Gastroesophageal sphincter (tissue), 4 donors: ENCODE measurements at regions not wholly inside any gene's neighbourhood (a gene's known extent, or its start where the extent isn't known, plus 50 kb on each side); places are given as distances from the start of the nearest gene placed in this dataset.

Experiments used
- ATAC-seq: fragments of 150-250 bp; one replicate; pipeline ENCODE4 v1.9.1; 2016; ENCODE audit warnings: mild to moderate bottlenecking, moderate library complexity
- H3K27ac ChIP-seq, 4 donors: fragments of 200-600 bp; sonication (generic) in 3 of 4; 1 replicate in 3 of 4; 2 replicates in 1 of 4; pipeline ENCODE4 v1.5.1; 2016 to 2019
- H3K27me3 ChIP-seq: fragments of 200-600 bp; sonication (generic); one replicate; pipeline ENCODE4 v1.5.1; 2019
- H3K36me3 ChIP-seq, 2 donors: fragments of 200-600 bp; sonication (generic); one replicate each; pipeline ENCODE4 v1.5.1; 2019; ENCODE audit warnings: control low read depth in 1 of 2
- H3K4me1 ChIP-seq, 3 donors: fragments of 200-600 bp; sonication (generic); 1 replicate in 2 of 3; 2 replicates in 1 of 3; pipeline ENCODE4 v1.5.1; 2016 to 2019; ENCODE audit warnings: control low read depth in 2 of 3
- H3K4me3 ChIP-seq, 2 donors: fragments of 200-600 bp; sonication (generic); one replicate each; pipeline ENCODE4 v1.5.1; 2019; ENCODE audit warnings: mild to moderate bottlenecking in 1 of 2, moderate library complexity in 1 of 2
- H3K9me3 ChIP-seq, 3 donors: fragments of 200-600 bp; sonication (generic); one replicate each; pipeline ENCODE4 v1.5.1; 2017 to 2019; ENCODE audit warnings: control low read depth in 2 of 3
- EP300 ChIP-seq: sonication (generic); formaldehyde crosslinking; IDR thresholded peaks from one replicate; pipeline ENCODE4 v1.6.1; 2017; ENCODE audit warnings: antibody characterized with exemption, mild to moderate bottlenecking
- POLR2A ChIP-seq, 2 donors: fragments of 450-650 bp; IDR thresholded peaks; one replicate each; pipeline ENCODE4 v1.6.1; 2017; ENCODE audit warnings: antibody characterized with exemption in 2 of 2, mild to moderate bottlenecking in 2 of 2, moderate library complexity in 1 of 2
- POLR2AphosphoS5 ChIP-seq: sonication (generic); formaldehyde crosslinking; IDR thresholded peaks from one replicate; pipeline ENCODE4 v1.6.1; 2017; ENCODE audit warnings: antibody characterized with exemption
- WGBS, 2 donors: methylation state at CpG; one replicate each; pipeline ENCODE4 v1.1.5; 2018; ENCODE audit warnings: low coverage in 1 of 2; 5-methylcytosine and 5-hydroxymethylcytosine counted together
- TF ChIP-seq, protein P1 (sequence below), 4 experiments: fragments of 200-600 bp in 2 of 4; fragments of 450-650 bp in 2 of 4; sonication (generic) in 1 of 4; IDR thresholded peaks; one replicate each; pipeline ENCODE4 v1.5.1; 2017 to 2019; ENCODE audit warnings: antibody characterized with exemption in 4 of 4, mild to moderate bottlenecking in 2 of 4, moderate library complexity in 2 of 4

- TF ChIP-seq POLR2A (IDR thresholded peaks at IDR 0.05) (no peak), EP300 (no peak), POLR2AphosphoS5 (no peak)
- TF ChIP-seq, protein P1, sequence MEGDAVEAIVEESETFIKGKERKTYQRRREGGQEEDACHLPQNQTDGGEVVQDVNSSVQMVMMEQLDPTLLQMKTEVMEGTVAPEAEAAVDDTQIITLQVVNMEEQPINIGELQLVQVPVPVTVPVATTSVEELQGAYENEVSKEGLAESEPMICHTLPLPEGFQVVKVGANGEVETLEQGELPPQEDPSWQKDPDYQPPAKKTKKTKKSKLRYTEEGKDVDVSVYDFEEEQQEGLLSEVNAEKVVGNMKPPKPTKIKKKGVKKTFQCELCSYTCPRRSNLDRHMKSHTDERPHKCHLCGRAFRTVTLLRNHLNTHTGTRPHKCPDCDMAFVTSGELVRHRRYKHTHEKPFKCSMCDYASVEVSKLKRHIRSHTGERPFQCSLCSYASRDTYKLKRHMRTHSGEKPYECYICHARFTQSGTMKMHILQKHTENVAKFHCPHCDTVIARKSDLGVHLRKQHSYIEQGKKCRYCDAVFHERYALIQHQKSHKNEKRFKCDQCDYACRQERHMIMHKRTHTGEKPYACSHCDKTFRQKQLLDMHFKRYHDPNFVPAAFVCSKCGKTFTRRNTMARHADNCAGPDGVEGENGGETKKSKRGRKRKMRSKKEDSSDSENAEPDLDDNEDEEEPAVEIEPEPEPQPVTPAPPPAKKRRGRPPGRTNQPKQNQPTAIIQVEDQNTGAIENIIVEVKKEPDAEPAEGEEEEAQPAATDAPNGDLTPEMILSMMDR (IDR thresholded peaks at IDR 0.05): no peak
- no peaks in the 10 kb centered on the region for H3K4me1 ChIP-seq
- no peak for ATAC-seq
- no peak overlapping the region for H3K4me3 ChIP-seq
- H3K27me3 ChIP-seq: no peaks in the 10 kb centered on the region
- 80 to 92% methylated on average over 6 of the region's 6 CpGs for WGBS, 2 donors
- H3K9me3 ChIP-seq: no peaks in the 10 kb centered on the region
- H3K27ac ChIP-seq: no peak overlapping the region
- no peaks in the 10 kb centered on the region for H3K36me3 ChIP-seq
Measured at GRCh38 chr18:45295388-45295787, 319.9 kb upstream of the SLC14A2 start.

DNA sequence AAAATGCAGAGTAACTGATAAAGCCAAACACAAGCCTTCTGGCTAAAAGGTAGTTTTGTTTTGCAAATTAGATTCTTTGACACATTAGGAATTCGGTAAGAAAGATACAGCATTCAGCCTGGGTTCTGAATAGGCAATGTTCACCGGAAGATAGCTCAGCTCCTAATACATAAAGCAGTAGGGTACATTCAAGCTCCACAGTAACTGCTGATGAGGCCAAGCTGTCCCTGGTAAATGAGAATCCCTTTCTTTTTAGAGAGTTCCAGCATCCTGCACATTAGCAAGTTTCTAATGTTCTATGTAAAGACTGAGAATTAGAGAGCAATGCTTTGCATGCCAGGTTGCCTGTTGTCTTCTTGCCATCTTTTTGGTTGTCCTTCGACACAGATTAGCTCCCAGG lies 316.3 kb upstream of the SLC14A2 start:
- 84 to 94% methylated on average over 3 of the region's 3 CpGs for WGBS, 2 donors
- ATAC-seq: no peak
- Histone ChIP-seq H3K4me3 (no peak overlapping the region), H3K27me3 (no peaks in the 10 kb centered on the region), H3K9me3 (no peaks in the 10 kb centered on the region), H3K27ac (no peak overlapping the region), H3K36me3 (no peaks in the 10 kb centered on the region), H3K4me1 (no peaks in the 10 kb centered on the region)
- TF ChIP-seq EP300 (no peak), POLR2A (IDR thresholded peaks at IDR 0.05) (no peak), POLR2AphosphoS5 (no peak)
- TF ChIP-seq, protein P1 (IDR thresholded peaks at IDR 0.05): no peak

DNA sequence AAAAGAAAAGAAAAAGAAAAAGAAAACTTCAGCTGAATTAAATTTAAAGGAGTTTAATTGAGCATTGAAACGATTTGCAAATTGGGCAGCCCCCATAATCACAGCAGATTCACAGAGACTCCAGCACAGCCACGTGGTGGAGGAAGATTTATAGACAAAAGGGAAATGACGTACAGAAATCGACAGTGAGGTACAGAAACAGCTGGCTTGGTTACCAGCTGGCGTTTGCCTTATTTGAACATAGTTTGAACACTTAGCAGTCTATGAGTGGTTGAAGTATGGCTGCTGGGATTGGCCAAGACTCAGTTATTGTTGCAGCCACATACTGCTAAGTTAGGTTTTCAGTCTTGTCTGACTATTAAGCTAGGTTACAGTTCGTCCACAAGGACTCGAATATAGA lies 312.2 kb upstream of the SLC14A2 start:
- Histone ChIP-seq H3K4me1 (no peaks in the 10 kb centered on the region), H3K27ac (no peak overlapping the region), H3K36me3 (no peaks in the 10 kb centered on the region), H3K27me3 (no peaks in the 10 kb centered on the region), H3K9me3 (no peaks in the 10 kb centered on the region), H3K4me3 (no peak overlapping the region)
- WGBS, 2 donors: 74 to 77% methylated on average over 6 to 7 of the region's 7 CpGs
- no peak for TF ChIP-seq EP300
- no peak for TF ChIP-seq POLR2A (IDR thresholded peaks at IDR 0.05)
- TF ChIP-seq, protein P1 (IDR thresholded peaks at IDR 0.05): no peak
- no peak for TF ChIP-seq POLR2AphosphoS5
- no peak for ATAC-seq

DNA sequence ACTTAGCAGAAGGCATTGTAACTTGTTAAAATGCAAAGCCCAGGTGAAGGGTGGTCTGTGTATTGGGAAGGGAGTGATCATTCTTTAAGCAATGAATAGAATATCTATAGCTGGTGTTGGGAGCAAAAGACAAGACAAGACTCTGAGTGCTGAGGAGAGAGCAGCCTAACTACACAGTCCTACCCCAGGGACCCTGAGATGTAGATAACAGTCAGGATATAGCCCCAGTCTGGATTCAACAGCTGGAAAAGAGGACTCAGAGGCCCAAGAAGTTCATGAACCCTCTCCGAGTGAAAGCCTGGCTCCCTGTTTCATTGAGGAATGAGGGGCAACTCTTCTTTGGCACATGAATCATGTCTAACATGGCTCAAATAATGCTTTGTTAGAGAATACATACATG lies 310.7 kb upstream of the SLC14A2 start:
- no peak for TF ChIP-seq EP300
- no peak for TF ChIP-seq POLR2A (IDR thresholded peaks at IDR 0.05)
- TF ChIP-seq POLR2AphosphoS5: no peak
- TF ChIP-seq, protein P1 (IDR thresholded peaks at IDR 0.05): no peak
- Histone ChIP-seq H3K4me1 (no peaks in the 10 kb centered on the region), H3K27ac (no peak overlapping the region), H3K27me3 (no peaks in the 10 kb centered on the region), H3K9me3 (no peaks in the 10 kb centered on the region), H3K4me3 (no peak overlapping the region), H3K36me3 (no peaks in the 10 kb centered on the region)
- 73 to 86% methylated on average over 1 of the region's 1 CpG for WGBS, 2 donors
- ATAC-seq: no peak

DNA sequence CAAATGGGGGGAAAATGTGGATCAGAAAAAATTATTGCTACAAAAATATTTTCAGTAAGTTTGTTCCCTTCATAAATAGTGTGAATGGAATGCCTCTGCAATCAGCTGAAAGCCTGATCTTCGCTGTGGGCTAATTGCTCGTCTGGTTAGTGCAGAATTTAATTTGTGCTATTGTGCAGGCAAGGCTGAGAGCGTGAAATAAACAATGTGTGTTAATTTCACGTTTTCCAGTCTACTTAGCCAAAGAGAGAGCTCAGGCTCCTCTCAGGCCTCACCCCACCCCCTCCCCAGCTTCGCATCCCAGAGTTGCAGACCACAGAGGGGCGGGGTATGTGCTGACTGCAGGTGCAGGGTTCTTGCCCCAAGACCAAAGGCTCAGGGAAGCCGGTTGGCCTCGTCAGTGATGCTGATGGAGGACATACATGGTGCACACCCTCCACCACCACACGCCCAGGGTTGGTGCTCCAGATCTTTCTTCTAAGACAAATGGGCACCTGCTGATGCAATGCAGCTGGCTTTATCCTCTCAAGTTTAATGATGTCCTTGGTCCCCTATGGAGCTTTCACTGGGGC lies 302.6 kb upstream of the SLC14A2 start:
- H3K27me3 ChIP-seq: no peaks in the 10 kb centered on the region
- TF ChIP-seq POLR2A (IDR thresholded peaks at IDR 0.05) (no peak), POLR2AphosphoS5 (no peak), EP300 (no peak)
- TF ChIP-seq, protein P1 (IDR thresholded peaks at IDR 0.05): no peak
- no peaks in the 10 kb centered on the region for H3K4me1 ChIP-seq
- 77 to 87% methylated on average over 4 to 8 of the region's 9 CpGs for WGBS, 2 donors
- H3K4me3 ChIP-seq: no peak overlapping the region
- no peak for ATAC-seq
- no peak overlapping the region for H3K27ac ChIP-seq
- H3K9me3 ChIP-seq: no peaks in the 10 kb centered on the region
- H3K36me3 ChIP-seq: no peaks in the 10 kb centered on the region
